HL-60 (cell line): ENCODE measurements at regions not wholly inside any gene's neighbourhood (a gene's known extent, or its start where the extent isn't known, plus 50 kb on each side); places are given as distances from the start of the nearest gene placed in this dataset.

Source experiments
- CTCF ChIP-seq: IDR thresholded peaks from one replicate; pipeline ENCODE4 v1.5.1; 2011; ENCODE audit warnings: low read length, control low read depth, inconsistent platforms; ENCODE audit not compliant: insufficient read depth
- POLR2AphosphoS5 ChIP-seq: IDR thresholded peaks from 2 replicates; pipeline ENCODE4 v1.6.1; 2012; ENCODE audit warnings: low read depth

GRCh38 chr13:44116562-44117332 lies 237.0 kb downstream of the LACC1 start:
- TF ChIP-seq POLR2AphosphoS5 (no peak), CTCF (no peak)
